HUDEP-2 (cell line): ENCODE measurements at regions not wholly inside any gene's neighbourhood (a gene's known extent, or its start where the extent isn't known, plus 50 kb on each side); places are given as distances from the start of the nearest gene placed in this dataset.
"Not testable (repeated sequence)": the region's sequence is repeated elsewhere in the genome, so short reads cannot be mapped to it uniquely, and the experiment has no call there.

Source experiments
- DNase-seq, 76 experiments: peaks; one replicate each; lab custom pipeline; 2025; ENCODE audit not compliant: unreplicated experiment in 76 of 76; lab: John Stamatoyannopoulos, UW

DNA sequence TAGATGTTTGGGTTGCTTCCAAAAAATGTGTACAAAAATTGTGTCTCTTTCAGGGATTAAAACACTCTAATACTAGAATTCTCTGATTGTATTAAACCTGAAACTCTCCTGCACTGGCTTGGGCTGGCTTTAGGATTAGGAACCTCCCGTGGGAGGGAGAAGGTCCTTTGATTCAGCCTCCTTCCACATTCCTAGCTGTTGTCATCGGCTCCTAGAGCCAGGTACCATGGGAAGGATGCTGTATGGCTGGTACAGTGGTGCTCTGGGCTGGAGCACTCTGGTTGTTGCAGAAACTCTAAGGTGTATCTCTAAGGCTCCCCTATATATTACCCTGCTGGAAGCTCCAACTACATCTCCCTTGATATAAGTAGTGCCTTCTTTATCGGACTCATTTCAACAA, 245.2 kb upstream of the FOXK1 start:
- DNase-seq = no peak

DNA sequence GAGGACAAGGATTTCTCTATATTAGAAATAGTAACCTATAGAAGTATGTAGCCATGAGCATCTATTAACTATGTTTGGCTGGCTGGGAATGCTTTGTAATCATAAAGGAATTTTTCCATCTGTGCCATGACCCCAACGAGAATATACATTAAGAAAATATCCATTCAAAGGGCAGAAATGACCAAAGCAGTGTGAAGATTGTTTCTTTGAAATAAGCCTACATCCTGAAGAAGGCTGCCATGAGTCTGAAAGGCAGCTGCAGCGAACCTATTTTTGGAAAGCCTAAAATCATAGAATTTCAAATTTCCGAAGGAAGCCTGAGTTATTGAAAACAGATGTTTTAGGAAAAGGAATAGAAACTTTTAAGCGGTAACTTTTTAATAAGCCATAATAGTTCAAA, 244.2 kb upstream of the FOXK1 start:
- no peak for DNase-seq

DNA sequence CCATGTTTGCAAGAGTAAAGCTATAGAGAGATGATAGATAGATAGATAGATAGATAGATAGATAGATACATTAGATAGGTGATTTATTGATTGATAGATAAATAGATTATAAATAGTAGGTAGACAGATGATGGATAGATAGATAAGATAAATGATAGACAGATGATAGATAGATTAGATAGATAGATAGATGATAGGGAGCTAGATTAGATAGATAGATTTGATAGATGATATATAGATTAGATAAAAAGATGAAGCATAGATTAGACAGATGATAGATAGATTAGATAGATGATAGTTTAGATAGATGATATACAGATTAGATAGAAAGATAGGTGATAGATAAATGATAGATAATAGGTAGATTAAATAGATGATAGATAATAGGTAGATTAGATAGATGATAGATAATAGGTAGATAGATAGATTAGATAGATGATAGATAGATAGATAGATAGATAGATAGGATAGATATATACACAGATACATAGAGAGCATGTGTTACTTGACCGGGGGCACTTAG, 243.3 kb upstream of the FOXK1 start:
- no peak for DNase-seq

DNA sequence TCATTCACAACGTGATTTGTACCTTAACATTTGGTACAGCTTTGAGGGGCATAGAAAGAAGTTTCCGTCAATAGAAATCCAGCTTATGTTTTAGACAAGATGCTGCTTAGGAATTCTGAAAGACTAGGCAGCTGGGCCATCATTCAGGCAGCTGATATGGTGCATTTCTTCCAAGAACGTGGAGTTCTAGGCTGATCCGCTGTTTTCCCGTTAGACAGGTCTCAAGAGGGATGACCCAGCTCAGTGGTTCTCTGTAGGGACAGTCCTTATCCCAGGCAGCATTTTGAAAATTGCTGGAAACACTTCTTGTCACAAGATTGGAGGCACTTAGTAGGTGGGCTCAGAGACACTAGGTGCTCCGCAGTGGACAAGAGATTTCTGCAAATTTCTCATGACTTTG, 242.7 kb upstream of the FOXK1 start:
- DNase-seq = no peak

DNA sequence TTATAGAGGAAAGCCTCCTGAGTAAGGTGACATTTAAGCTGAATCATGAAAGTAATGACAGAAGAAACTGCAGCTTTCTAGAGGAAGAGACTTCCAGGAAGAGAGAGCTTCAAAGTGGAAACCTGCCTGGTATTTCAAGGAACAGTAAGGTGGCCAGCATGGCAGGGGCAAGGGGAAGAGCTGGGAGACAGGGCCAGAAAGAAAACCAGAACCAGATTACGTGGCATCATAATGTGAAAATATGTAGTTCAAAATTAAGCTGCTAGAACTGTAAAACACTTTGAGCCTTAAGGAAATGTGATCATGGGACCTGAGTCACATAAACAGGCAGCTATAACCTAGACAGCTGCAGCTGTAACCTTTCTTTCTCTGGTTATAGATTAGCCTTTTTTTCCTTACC, 238.0 kb upstream of the FOXK1 start:
- DNase-seq = no peak

DNA sequence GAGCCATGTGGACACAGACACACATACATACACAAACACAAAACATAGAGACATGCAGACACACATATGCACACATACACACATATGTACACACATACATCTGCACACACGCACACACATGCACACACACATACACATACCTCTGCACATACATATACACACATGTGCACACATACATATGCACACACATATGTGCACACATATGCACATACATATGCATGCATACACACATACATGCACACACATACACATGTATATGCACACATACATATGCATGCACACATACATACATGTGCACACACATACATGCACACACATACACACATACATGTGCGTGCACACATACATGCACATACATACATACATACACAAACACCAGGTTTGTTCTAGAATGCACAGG, 236.3 kb upstream of the FOXK1 start:
- no peak for DNase-seq

DNA sequence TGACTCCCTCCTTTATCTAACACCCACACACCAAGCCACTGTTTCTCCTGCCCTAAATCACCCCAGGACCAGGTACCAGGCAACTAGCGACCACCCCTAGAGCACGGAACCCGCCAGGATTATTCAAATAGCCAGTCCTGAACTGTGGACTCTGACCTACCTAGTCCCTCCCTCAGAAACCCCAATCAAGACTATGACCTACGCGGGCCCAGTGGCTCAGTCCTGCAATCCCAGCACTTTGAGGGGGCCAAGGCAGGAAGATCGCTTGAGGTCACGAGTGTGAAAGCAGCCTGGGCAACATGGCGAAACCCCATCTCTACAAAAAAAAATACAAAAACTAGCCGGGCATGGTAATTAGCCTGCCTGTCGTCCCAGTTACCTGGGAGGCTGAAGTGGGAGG, 232.8 kb upstream of the FOXK1 start:
- no peak for DNase-seq

DNA sequence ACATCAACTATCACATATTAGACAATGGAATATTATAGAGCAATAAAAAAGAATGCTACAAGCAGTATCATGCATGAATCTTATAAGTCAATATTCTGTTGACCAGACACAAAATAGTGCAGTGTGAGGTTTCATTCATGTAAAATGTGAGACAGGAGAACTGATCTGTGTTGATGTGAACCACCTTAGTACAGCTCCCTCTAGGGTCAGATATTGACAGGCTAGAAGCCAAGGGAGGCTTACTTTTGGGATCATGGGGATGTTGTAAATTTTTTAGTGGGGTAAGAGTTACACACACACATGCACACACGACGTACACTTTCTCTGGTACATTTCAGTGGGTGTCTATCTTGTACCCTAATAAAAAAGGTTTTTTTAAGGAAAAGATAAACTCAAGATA, 231.6 kb upstream of the FOXK1 start:
- DNase-seq = no peak

DNA sequence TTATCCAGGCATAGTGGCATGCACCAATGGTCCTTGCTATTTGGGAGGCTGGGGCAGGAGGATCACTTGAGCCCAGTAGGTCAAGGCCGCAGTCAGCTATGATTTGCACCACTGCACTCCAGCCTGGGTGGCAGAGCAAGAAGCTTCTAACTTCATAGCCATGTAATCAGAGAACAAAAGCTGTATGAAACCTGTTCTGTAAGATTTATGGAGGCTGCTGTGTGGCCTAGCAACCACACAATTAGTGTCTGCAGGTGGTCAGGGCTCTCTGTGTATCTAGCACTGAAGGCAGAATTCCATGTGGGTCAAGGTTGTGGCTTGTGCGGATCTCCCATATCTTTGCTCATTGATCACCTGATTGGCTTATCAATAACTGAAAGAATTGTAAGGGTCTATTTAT, 221.5 kb upstream of the FOXK1 start:
- no peak for DNase-seq

DNA sequence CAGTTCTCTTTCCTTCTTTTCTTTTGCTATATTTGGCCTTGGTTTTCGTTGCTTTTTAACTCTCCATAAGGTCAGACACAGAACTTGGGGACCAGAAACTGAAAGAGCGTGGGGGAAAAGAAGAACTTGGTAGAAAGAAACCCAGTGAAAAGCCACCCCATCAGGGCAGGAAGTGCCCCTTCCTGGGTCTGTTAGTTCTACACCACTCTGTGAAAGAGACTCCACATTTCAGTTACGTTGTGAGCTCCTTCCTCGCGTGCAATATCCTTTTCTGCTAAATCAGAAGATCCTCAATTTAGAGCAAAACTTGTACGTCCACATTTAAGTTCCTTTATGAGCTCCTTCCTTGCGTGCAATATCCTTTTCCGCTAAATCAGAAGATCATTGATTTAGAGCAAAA, 220.6 kb upstream of the FOXK1 start:
- DNase-seq = no peak

DNA sequence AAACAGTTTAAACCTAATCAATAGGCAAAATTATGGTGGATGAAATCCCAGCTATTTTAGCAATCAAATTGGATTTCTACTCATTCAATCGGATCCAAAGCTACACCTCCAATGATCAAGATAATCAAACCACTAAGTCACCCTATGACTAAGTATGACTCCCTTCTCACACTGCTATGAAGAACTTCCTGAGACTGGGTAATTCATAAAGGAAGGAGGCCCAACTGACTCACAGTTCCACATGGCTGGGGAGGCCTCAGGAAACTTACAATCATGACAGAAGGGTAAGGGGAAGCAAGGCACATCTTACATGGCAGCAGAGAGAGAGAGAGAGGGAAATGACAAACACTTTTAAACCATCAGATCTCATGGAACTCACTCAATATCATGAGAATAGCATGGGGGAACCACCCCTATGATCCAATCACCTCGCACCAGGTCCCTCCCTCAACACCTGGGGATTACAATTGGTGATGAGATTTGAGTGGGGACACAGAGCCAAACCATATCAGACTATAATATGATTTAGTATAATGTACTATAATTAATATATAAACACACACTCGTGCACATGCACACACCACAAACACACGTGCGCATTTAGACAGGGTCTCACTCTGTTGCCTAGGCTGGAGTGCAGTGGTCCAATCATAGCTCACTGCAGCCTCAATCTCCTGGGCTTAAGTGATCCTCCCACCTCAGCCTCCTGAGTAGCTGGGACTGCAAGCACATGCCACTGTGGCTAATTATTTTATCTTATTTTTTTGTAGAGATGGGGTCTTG, 213.6 kb upstream of the FOXK1 start:
- DNase-seq = no peak

DNA sequence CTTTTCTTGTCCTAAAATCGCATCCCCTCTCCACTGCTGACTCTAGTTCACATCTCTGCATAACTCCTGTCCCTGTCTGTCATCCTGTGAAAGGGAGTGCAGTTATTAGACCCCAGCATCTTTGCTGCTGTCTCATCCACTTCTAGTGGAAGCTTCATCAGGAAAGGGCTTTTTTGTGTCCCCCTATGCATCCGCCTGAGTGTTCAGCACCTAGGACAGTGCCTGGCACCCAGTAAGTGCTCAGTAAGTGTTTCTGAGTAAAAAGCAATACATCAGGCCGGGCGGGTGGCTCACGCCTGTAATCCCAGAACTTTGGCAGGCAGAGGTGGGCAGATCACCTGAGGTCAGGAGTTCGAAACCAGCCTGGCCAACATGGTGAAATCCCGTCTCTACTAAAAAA, 211.8 kb upstream of the FOXK1 start:
- peak in 2 of 76 experiments; percentile 3 to 5 for DNase-seq

DNA sequence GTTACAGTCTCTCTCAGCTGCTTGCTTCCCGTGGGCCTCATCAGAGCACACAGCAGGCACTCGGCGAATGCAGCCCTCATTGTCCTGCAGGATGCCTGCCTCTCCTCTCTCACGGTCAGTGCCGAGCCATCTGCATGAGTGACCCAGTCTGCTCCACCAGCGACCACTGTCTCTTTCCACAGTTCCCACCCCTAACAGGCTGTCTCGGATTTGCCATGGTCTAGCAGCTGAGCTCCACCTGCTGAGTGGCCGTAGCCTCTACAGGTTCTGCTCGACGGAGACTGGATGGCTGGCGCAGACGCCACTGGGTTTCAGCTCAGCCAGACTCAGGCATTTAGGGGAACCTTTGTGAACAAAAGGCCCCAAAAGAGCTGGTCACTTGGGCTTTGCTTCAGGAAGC, 209.4 kb upstream of the FOXK1 start:
- no peak for DNase-seq

DNA sequence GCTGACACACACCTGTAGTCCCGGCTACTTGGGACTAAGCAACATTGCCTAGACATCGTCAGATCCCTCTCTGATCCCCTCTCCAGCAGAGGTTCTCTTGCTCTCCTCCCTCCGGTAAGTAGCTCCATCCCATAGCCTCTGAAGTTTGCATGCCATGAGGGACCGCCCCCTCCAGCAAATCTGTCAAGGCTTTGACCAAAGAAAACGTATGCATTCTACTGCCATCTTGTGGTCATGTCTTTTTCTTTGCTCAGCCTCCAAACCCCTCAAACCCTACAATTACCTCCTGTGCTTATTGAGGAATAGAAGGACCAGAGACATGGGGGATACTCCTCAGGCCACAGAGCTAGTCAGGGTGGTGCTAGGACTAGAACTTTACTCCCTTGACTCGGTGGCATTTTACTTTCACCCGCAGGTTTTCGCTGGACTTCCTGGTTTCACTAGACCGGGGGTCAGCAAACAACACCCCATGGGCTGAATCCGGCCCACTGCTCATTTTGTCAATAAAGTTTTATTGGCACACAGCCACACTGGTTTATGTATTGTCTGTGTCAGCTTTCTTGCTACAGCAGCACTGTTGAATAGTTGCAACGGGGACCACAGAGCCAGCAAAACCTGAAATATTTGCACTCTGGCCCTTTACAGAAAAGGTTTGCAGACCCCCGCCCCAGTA, 202.6 kb upstream of the FOXK1 start:
- DNase-seq = peak in 38 of 76 experiments; percentile 1 to 66 (median 24)

DNA sequence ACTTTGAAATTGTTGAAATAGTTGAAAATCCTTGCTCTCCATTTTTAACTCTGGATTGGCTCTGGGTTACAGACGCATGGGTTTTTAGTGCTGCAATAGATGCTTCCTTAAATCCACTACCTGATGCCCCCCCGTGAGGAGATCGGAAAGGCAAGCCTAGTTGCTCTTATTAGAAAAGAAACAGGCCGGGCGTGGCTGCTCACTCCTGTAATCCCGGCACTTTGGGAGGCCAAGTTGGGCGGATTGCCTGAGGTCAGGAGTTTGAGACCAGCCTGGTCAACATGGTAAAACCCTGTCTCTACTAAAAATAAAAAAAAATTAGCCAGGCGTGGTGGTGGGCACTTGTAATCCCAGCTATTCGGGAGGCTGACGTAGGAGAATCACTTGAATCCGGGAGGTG, 202.0 kb upstream of the FOXK1 start:
- DNase-seq = not testable (repeated sequence)

DNA sequence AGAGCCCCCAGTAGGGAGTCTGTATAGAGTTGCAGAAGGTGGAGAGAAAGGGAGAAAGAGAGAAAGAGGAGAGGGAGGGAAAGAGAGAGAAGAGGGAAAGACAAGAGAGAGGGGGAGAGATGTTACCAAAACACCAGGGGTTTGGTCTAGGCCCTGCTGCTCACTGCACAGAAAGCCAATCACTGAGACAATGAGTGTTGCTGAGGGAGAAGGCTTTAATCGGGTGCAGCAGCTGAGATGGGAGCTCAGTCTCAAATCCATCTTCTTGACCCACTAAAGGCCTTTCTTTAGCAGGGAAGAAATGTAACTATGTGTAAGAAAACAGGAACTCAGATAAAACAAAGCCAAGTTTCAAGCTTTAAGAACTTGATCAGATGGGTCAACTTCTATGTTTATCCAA, 198.2 kb upstream of the FOXK1 start:
- DNase-seq = no peak

DNA sequence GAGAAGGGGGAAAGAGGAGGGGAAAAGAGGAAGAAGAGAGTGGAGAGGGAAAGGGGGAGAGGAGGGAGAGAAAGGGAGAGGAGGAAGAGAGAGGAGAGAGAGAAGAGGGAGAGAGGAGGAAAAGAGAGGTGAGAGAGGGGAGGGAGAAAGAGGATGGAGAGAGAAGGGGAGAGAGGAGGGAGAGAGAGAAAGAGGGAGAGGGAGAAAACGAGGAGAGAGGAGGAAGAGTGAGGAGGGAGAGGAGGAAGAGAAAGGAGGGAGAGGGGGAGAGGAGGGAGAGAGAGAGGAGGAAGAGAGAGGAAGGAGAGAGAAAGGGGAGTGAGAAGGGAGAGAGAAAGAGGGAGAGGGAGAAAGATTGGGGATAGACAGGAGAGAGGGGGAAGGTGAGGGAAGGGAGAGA, 197.6 kb upstream of the FOXK1 start:
- no peak for DNase-seq

DNA sequence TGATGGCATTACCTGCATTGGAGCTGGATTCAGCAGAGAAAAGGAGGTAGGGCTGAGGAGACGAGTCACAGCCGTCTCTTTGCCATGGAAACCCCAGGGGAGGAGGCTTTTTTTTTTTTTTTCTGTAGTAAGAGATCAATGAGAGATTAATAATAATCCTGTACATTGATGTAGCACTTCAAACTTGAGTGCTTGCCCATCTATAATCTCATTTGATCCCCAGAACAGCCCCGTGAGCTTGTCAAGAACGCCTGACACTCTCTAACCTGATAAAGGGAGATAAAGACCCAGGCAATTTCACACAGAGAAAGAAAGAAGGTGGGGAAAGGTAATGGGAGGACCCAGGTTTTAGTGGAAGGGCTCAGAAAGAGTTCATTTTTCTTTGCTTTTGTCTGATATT, 195.2 kb upstream of the FOXK1 start:
- no peak for DNase-seq

DNA sequence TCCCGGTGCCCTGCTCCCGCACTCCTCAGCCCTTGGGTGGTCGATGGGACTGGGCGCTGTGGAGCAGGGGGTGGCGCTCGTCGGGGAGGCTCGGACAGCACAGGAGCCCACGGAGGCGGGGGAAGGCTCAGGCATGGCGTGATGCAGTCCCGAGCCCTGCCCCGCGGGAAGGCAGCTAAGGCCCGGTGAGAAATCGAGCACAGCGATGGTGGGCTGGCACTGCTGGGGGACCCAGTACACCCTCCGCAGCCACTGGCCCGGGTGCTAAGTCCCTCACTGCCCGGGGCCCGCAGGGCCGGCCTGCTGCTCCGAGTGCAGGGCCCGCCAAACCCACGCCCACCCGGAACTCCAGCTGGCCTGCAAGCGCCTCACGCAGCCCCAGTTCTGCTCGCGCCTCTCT, 185.2 kb upstream of the FOXK1 start:
- DNase-seq = not testable (repeated sequence)

DNA sequence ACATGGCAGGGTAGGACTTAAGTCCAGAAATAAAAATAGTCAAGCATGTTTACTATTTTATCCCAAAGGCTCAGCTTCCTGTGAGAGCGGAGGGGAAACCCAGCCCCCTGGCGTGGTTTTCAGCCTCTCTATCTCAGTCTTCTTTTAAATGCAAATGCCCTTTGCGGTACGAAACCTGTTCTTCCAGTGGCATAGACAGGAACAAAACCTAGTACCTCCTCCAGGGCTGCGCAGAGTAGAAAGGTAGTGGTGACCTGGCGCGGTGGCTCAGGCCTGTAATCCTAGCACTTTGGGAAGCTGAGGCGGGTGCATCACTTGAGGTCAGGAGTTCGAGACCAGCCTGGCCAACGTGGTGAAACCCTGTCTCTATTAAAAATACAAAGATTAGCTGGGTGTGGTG, 181.3 kb upstream of the FOXK1 start:
- no peak for DNase-seq

DNA sequence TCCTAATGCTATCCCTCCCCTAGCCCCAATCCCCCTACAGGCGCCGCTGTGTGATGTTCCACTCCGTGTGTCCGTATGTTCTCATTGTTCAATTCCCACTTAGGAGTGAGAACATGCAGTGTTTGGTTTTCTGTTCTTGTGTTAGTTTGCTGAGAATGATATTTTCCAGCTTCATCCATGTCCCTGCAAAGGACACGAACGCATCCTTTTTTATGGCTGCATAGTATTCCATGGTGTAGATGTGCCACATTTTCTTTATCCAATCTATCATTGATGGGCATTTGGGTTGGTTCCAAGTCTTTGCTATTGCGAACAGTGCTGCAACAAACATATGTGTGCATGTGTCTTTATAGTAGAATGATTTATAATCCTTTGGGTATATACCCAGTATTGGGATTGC, 174.2 kb upstream of the FOXK1 start:
- DNase-seq = not testable (repeated sequence)

DNA sequence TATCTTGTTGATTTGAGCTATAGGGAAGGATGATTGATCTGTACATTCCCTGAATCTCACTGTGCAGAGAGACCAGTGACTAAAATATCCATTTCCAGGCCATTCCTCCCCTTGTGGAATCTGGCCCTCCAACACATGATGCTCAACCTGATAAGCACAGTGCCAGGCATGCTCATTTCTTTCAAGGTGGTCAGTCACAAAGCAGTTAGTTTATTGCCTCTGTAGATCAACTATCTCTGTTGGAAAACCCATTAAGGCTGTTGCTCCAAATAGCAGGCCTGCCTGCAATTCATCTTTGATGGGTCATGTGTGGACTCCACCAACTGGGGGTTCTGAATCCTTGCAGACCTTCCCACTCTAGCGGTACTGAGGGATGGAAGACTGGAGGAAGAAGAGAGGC, 168.6 kb upstream of the FOXK1 start:
- DNase-seq = no peak
